ENCODE measurements at regions not wholly inside any gene's neighbourhood (a gene's known extent, or its start where the extent isn't known, plus 50 kb on each side); places are given as distances from the start of the nearest gene placed in this dataset.

DNA sequence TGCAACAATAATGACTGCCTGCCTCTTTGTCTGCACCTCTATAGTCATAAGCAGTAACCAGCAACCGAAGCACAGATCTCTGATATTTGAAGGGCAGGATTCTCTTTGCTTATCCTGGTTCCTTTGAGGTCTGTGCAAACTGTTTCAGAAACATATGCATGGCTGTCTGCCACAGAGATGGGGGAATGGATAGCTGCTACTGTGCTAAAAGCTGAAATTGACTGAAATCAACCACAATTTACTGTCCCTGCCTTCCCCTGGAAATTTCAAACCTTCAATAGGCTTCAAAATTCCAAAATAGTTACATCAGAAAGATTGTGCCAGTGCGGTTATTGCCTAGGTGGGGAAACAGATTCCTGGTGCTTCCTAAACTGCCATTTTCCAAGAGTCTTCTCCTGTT, 136.8 kb upstream of the GORAB start:
- Histone ChIP-seq H3K27ac (no peak overlapping the region), H3K4me3 (no peak overlapping the region), H3K9me3 (no peaks in the 10 kb centered on the region), H3K27me3 (no peaks in the 10 kb centered on the region), H3K36me3 (no peaks in the 10 kb centered on the region), H3K4me1 (no peaks in the 10 kb centered on the region)
- TF ChIP-seq POLR2A (IDR thresholded peaks at IDR 0.05): no peak
- TF ChIP-seq, protein P1, sequence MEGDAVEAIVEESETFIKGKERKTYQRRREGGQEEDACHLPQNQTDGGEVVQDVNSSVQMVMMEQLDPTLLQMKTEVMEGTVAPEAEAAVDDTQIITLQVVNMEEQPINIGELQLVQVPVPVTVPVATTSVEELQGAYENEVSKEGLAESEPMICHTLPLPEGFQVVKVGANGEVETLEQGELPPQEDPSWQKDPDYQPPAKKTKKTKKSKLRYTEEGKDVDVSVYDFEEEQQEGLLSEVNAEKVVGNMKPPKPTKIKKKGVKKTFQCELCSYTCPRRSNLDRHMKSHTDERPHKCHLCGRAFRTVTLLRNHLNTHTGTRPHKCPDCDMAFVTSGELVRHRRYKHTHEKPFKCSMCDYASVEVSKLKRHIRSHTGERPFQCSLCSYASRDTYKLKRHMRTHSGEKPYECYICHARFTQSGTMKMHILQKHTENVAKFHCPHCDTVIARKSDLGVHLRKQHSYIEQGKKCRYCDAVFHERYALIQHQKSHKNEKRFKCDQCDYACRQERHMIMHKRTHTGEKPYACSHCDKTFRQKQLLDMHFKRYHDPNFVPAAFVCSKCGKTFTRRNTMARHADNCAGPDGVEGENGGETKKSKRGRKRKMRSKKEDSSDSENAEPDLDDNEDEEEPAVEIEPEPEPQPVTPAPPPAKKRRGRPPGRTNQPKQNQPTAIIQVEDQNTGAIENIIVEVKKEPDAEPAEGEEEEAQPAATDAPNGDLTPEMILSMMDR (IDR thresholded peaks at IDR 0.05): no peak
- no peak for DNase-seq

DNA sequence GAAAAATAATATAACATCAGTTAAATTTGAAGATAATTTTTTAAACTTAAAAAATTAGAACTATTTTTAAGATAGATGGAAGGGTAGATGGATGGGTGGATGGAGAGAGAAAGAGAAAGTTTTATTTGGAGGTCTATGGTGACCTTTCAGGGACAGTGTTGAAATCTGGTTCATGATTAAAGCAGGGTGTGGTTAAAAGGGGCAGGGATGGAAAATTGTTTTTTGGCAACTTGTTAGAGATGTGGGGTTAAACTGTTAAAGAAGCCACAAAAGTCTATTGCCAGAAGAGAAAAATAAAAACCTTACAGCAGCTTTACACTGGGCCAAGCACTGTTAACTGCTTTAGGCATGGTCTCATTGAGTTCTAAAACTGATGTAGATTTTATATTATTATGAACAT, 134.9 kb upstream of the GORAB start:
- H3K4me3 ChIP-seq: no peak overlapping the region
- no peak for DNase-seq
- TF ChIP-seq, protein P1 (IDR thresholded peaks at IDR 0.05): no peak
- no peak for TF ChIP-seq POLR2A (IDR thresholded peaks at IDR 0.05)
- no peak overlapping the region for H3K27ac ChIP-seq
- no peaks in the 10 kb centered on the region for H3K27me3 ChIP-seq
- no peaks in the 10 kb centered on the region for H3K36me3 ChIP-seq
- H3K4me1 ChIP-seq: no peaks in the 10 kb centered on the region
- no peaks in the 10 kb centered on the region for H3K9me3 ChIP-seq

DNA sequence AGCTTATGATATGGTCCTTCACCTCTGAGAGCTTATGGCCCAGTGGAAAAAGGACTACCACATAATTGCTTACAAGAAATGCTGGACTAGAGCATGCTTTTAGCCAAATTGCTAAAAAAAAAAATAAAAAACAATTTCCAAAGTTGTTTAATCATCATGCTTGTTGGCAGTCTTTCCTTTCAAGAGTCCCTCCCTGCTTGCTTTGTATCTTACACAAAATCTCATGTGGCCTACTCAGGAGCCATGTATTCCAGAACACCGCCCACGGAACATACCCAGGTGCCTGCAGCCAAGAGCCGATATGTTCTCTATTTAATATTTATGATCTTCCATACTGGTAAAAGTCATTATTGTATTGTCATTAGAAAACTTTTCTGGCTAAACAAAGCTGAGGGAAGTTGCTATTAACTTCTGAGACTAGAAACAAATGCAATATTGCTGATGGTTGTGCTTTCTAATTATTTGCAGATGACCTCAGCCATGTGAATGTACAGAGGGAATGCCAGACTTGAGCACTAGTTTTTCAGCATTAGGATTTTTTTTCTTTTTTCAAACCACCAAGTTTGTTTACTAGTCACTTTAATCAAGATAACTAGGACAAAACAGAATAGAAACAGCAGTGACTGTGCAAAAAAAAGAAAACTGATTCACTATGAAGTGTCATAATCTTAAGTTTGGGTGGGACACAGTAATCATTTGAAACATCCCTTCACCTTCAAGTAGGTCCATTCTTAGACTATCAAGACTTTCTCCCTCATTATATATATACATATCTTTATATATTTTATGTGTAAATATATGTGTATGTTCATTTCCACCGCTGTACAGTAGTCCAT, 129.3 kb upstream of the GORAB start:
- Histone ChIP-seq H3K4me3 (no peak overlapping the region), H3K27ac (no peak overlapping the region), H3K9me3 (no peaks in the 10 kb centered on the region)

DNA sequence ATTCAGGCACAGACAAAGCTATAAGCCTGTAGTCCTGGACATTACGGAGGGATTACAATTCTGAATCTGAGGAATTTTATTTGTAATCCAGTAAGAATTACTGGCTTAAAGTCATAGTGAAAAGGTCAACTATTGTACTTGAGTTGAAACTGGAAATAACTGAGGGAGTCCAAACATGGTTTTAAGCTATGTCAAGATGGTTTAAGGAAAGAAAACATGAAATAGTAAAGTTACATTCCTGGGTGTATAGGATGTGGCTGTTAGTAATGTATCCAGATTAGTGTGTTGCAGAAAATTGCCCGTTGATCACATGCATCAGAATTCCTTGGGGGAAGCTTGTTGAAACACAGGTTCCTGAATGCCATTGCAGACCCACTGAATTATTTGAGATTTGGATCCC, 124.8 kb upstream of the GORAB start:
- Histone ChIP-seq H3K27me3 (no peaks in the 10 kb centered on the region), H3K9me3 (no peaks in the 10 kb centered on the region), H3K4me1 (no peaks in the 10 kb centered on the region), H3K36me3 (no peaks in the 10 kb centered on the region), H3K27ac (no peak overlapping the region), H3K4me3 (no peak overlapping the region)
- no peak for DNase-seq
- no peak for TF ChIP-seq POLR2A (IDR thresholded peaks at IDR 0.05)
- TF ChIP-seq, protein P1 (IDR thresholded peaks at IDR 0.05): no peak

More for the DNA sequence above, 129.3 kb upstream of the GORAB start:
- Histone ChIP-seq H3K27me3 (no peaks in the 10 kb centered on the region), H3K36me3 (no peaks in the 10 kb centered on the region), H3K4me1 (no peaks in the 10 kb centered on the region)
- TF ChIP-seq, protein P1 (IDR thresholded peaks at IDR 0.05): no peak
- no peak for TF ChIP-seq POLR2A (IDR thresholded peaks at IDR 0.05)
- DNase-seq: no peak

- H3K36me3 ChIP-seq: no peaks in the 10 kb centered on the region
- no peak overlapping the region for H3K27ac ChIP-seq
- H3K4me1 ChIP-seq: no peaks in the 10 kb centered on the region
- no peaks in the 10 kb centered on the region for H3K27me3 ChIP-seq
- no peak for TF ChIP-seq POLR2A (IDR thresholded peaks at IDR 0.05)
- TF ChIP-seq, protein P1 (IDR thresholded peaks at IDR 0.05): no peak
- no peaks in the 10 kb centered on the region for H3K9me3 ChIP-seq
- H3K4me3 ChIP-seq: no peak overlapping the region
- DNase-seq: no peak
Observed at GRCh38 chr1:170407581-170407980, 124.4 kb upstream of the GORAB start.

Measured in Peyer's patch (tissue), 4 donors.